Neural crest cell (in vitro differentiated cells): ENCODE measurements at regions not wholly inside any gene's neighbourhood (a gene's known extent, or its start where the extent isn't known, plus 50 kb on each side); places are given as distances from the start of the nearest gene placed in this dataset.

Experiments used
- DNase-seq: peaks from one replicate; pipeline ENCODE4 v3.0.0; 2021; ENCODE audit warnings: low read depth, mixed read lengths, low spot score
- H3K27ac Mint-ChIP-seq: one replicate; pipeline ENCODE4 v1.8.0; 2021; ENCODE audit warnings: mild to moderate bottlenecking, mixed read lengths; ENCODE audit not compliant: unreplicated experiment
- H3K27me3 Mint-ChIP-seq: 2 replicates; pipeline ENCODE4 v1.8.0; 2021; ENCODE audit warnings: low read depth, mild to moderate bottlenecking, mixed read lengths
- H3K36me3 Mint-ChIP-seq: 2 replicates; pipeline ENCODE4 v1.8.0; 2021; ENCODE audit warnings: low read depth, mild to moderate bottlenecking, mixed read lengths
- H3K4me1 Mint-ChIP-seq: 2 replicates; pipeline ENCODE4 v1.8.0; 2021; ENCODE audit warnings: mixed read lengths
- H3K4me3 Mint-ChIP-seq: one replicate; pipeline ENCODE4 v1.8.0; 2021; ENCODE audit warnings: mild to moderate bottlenecking, mixed read lengths
- H3K9me3 Mint-ChIP-seq: 2 replicates; pipeline ENCODE4 v1.8.0; 2021; ENCODE audit warnings: mixed read lengths
- TF ChIP-seq, protein P1 (sequence below): fragments of 200-600 bp; sonication (generic); conservative IDR thresholded peaks from 2 replicates; pipeline ENCODE4 v1.5.0; 2021; ENCODE audit warnings: antibody characterized with exemption, mild to moderate bottlenecking

DNA sequence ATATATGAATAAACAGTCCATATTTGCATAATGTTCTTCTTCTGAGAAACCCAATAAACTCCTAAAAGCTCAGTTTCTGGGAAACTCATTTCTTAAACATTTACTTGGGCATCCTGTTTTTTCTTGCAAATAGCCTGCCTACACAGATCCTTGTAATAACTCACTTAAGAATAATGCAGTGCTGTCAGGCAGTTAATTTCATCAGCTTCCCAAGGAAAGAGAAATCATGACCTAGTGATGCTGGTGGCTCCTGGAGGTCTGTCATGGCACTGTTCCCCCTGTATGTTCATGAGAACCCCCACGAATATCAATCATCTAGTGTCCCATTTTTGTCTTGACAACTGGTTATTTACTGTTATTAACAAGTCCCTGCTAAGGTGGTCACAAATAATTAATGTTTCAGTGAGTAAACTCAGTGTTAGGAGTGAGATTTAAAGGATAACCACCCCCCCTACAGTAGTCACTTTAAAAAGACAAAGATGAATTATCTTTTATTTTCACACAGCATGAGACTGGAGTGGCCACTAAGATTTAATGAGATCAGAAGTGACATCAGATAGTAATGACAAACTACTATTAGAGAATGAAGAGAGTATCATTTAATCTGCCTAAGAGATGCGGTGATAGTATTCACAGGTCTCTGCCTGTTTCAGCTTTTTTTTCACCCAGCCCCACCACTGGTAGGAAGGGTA is 279.5 kb upstream of the NECTIN3 start:
- H3K27ac Mint-ChIP-seq = no peak overlapping the region
- H3K27me3 Mint-ChIP-seq = no peaks in the 10 kb centered on the region
- peaks cover 19% of the 10 kb centered on the region for H3K4me1 Mint-ChIP-seq

DNA sequence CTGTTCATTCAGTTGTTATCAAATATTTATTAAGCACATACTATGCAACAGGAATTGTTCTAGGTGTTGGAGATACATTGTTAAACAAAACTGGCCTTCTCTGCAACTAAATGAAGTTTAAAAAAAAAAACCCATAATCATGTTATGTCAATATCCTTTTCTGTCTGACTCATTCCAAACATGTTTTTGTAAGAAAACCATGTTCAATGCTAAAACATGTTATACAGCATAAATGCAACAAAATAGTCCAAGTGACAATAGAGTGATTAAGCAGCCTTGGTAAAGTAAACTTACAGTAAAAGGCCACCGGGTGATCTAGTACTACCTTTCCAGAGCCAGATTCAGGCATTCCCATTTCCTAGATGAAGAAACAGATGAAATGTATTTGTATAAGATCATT is 278.0 kb upstream of the NECTIN3 start:
- H3K9me3 Mint-ChIP-seq = peaks cover 5% of the 10 kb centered on the region
- no peak for DNase-seq
- H3K36me3 Mint-ChIP-seq = peaks cover 8% of the 10 kb centered on the region
- TF ChIP-seq, protein P1, sequence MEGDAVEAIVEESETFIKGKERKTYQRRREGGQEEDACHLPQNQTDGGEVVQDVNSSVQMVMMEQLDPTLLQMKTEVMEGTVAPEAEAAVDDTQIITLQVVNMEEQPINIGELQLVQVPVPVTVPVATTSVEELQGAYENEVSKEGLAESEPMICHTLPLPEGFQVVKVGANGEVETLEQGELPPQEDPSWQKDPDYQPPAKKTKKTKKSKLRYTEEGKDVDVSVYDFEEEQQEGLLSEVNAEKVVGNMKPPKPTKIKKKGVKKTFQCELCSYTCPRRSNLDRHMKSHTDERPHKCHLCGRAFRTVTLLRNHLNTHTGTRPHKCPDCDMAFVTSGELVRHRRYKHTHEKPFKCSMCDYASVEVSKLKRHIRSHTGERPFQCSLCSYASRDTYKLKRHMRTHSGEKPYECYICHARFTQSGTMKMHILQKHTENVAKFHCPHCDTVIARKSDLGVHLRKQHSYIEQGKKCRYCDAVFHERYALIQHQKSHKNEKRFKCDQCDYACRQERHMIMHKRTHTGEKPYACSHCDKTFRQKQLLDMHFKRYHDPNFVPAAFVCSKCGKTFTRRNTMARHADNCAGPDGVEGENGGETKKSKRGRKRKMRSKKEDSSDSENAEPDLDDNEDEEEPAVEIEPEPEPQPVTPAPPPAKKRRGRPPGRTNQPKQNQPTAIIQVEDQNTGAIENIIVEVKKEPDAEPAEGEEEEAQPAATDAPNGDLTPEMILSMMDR = no peak
- H3K27me3 Mint-ChIP-seq = no peaks in the 10 kb centered on the region
- peaks cover 21% of the 10 kb centered on the region for H3K4me1 Mint-ChIP-seq
- H3K4me3 Mint-ChIP-seq = no peak overlapping the region
- no peak overlapping the region for H3K27ac Mint-ChIP-seq

More for the DNA sequence above, 279.5 kb upstream of the NECTIN3 start:
- no peak overlapping the region for H3K4me3 Mint-ChIP-seq
- TF ChIP-seq, protein P1 = no peak
- H3K36me3 Mint-ChIP-seq = peaks cover 16% of the 10 kb centered on the region
- peaks cover 6% of the 10 kb centered on the region for H3K9me3 Mint-ChIP-seq
- DNase-seq = no peak

DNA sequence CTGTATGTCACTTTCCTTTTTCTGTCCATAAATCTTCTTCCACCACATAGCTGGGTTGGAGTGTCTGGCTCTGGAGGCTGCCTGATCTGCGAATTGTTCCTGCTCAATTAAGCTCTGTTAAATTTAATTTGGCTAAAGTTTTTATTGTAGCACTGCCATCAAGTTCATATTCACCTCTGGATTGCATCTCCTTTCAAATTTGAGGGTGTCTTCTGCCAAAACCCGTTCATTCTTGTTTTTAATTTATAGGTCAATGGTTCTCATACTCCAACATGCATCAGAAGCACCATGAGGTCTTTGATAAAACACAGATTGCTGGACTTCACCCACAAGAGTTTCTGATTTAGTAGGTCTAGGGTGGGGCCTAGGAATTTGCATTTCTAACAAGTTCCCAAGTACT is 276.5 kb upstream of the NECTIN3 start:
- Mint-ChIP-seq H3K4me3 (no peak overlapping the region), H3K27ac (no peak overlapping the region), H3K4me1 (peaks cover 24% of the 10 kb centered on the region), H3K36me3 (peaks cover 2% of the 10 kb centered on the region), H3K27me3 (no peaks in the 10 kb centered on the region), H3K9me3 (peaks cover 2% of the 10 kb centered on the region)
- DNase-seq = no peak
- TF ChIP-seq, protein P1 = no peak

DNA sequence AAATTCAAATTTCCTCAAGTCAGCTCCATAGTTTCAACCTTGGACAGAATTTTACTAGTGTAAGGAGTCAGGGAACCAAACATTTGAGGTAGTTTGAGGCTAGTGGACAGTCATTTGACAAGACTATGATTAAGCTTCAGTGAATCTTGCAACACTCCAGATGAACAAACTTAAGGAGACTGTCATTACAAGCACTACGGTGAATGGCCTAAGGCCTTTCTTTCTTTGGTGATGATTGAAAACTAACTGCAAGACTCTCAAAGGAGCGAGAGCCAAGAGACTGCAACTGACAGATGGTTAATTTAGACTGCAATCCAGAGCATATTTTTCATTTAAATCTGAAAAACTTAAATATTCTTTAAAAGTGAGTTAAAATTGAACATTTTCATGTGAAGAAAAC is 272.3 kb upstream of the NECTIN3 start:
- H3K27ac Mint-ChIP-seq = no peak overlapping the region
- no peaks in the 10 kb centered on the region for H3K27me3 Mint-ChIP-seq
- no peaks in the 10 kb centered on the region for H3K36me3 Mint-ChIP-seq
- H3K4me3 Mint-ChIP-seq = no peak overlapping the region
- no peak for DNase-seq
- TF ChIP-seq, protein P1 = no peak
- peaks cover 6% of the 10 kb centered on the region for H3K9me3 Mint-ChIP-seq
- peaks cover 9% of the 10 kb centered on the region for H3K4me1 Mint-ChIP-seq

DNA sequence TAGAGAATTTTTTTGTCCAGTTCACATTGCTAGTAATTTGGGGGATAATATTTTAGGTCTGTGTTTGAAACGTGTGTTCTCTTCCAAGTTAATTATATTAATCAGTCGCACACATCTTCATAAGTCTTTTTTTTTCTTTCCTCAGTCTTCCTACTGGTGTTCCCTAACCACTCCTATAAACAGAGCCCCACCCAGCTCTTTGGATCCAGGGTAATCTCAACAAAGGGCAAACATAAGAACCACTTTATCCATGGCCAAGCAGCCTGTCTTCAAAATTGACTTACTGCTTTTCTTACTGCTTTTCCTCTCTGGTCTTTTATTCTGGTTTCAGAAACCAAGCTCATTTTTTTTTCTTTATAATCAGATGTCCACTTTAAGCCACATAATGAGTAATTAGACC is 266.8 kb upstream of the NECTIN3 start:
- no peak overlapping the region for H3K4me3 Mint-ChIP-seq
- peaks cover 17% of the 10 kb centered on the region for H3K4me1 Mint-ChIP-seq
- peaks cover 4% of the 10 kb centered on the region for H3K9me3 Mint-ChIP-seq
- no peak for DNase-seq
- peaks cover 3% of the 10 kb centered on the region for H3K36me3 Mint-ChIP-seq
- no peak overlapping the region for H3K27ac Mint-ChIP-seq
- TF ChIP-seq, protein P1 = no peak
- no peaks in the 10 kb centered on the region for H3K27me3 Mint-ChIP-seq
